Neuronal stem cell (in vitro differentiated cells): ENCODE measurements at regions not wholly inside any gene's neighbourhood (a gene's known extent, or its start where the extent isn't known, plus 50 kb on each side); places are given as distances from the start of the nearest gene placed in this dataset.

Experiments
- DNase-seq: peaks from one replicate; pipeline ENCODE4 v3.0.0-alpha.2; 2013; ENCODE audit warnings: low spot score
- H2AFZ ChIP-seq: one replicate; pipeline ENCODE4 v1.6.1; 2013; ENCODE audit warnings: mild to moderate bottlenecking, low read length, inconsistent platforms
- H2AK5ac ChIP-seq: 2 replicates; pipeline ENCODE4 v1.6.1; 2013; ENCODE audit warnings: low read depth, mild to moderate bottlenecking, inconsistent platforms, low read length, moderate library complexity, mixed read lengths
- H2BK120ac ChIP-seq: 2 replicates; pipeline ENCODE4 v1.6.1; 2013; ENCODE audit warnings: low read depth, mild to moderate bottlenecking, inconsistent platforms, low read length, moderate library complexity, mixed read lengths
- H2BK12ac ChIP-seq: one replicate; pipeline ENCODE4 v1.6.1; 2013; ENCODE audit warnings: low read length, inconsistent platforms
- H2BK15ac ChIP-seq: 2 replicates; pipeline ENCODE4 v1.6.1; 2013; ENCODE audit warnings: mild to moderate bottlenecking, low read length, inconsistent platforms, mixed read lengths
- H2BK5ac ChIP-seq: one replicate; pipeline ENCODE4 v1.6.1; 2013; ENCODE audit warnings: inconsistent platforms, mild to moderate bottlenecking, low read length, moderate library complexity
- H3K14ac ChIP-seq: one replicate; pipeline ENCODE4 v1.6.1; 2013; ENCODE audit warnings: low read length, inconsistent platforms
- H3K18ac ChIP-seq: 2 replicates; pipeline ENCODE4 v1.6.1; 2013; ENCODE audit warnings: low read length, inconsistent platforms
- H3K23ac ChIP-seq: 2 replicates; pipeline ENCODE4 v1.6.1; 2013; ENCODE audit warnings: low read depth, mild to moderate bottlenecking, mixed read lengths, low read length, inconsistent platforms; ENCODE audit not compliant: poor library complexity
- H3K27ac ChIP-seq: replicated peaks from 3 replicates; pipeline ENCODE4 v1.5.1; 2013; ENCODE audit warnings: low read length, inconsistent platforms
- H3K27me3 ChIP-seq, 3 experiments: 2 replicates each; pipeline ENCODE4 v1.6.1; 2013; ENCODE audit warnings: low read length in 3 of 3, mild to moderate bottlenecking in 2 of 3, inconsistent platforms in 1 of 3, low read depth in 1 of 3, mixed read lengths in 1 of 3, moderate library complexity in 1 of 3; ENCODE audit not compliant: control insufficient read depth in 3 of 3, insufficient read depth in 3 of 3
- H3K36me3 ChIP-seq, 2 donors: replicated peaks in 1 of 2; 2 replicates each; pipeline ENCODE4 v1.6.1; 2013; ENCODE audit warnings: low read length in 2 of 2; ENCODE audit not compliant: control insufficient read depth in 2 of 2, insufficient read depth in 2 of 2
- H3K4ac ChIP-seq: 2 replicates; pipeline ENCODE4 v1.6.1; 2013; ENCODE audit warnings: inconsistent platforms, mild to moderate bottlenecking, low read length, moderate library complexity
- H3K4me1 ChIP-seq, 2 donors: 1 replicate in 1 of 2; 2 replicates in 1 of 2; pipeline ENCODE4 v1.6.1; 2013; ENCODE audit warnings: low read length in 2 of 2, low read depth in 1 of 2; ENCODE audit not compliant: control insufficient read depth in 2 of 2, insufficient read depth in 1 of 2
- H3K4me2 ChIP-seq: one replicate; pipeline ENCODE4 v1.6.1; 2013; ENCODE audit warnings: mild to moderate bottlenecking, low read length, inconsistent platforms; ENCODE audit not compliant: insufficient read depth, poor library complexity, severe bottlenecking
- H3K4me3 ChIP-seq, 2 donors: 2 replicates each; pipeline ENCODE4 v1.5.1; 2013; ENCODE audit warnings: low read length in 2 of 2, mild to moderate bottlenecking in 2 of 2, inconsistent platforms in 1 of 2, moderate library complexity in 1 of 2
- H3K79me1 ChIP-seq: one replicate; pipeline ENCODE4 v1.6.1; 2013; ENCODE audit warnings: low read depth, mild to moderate bottlenecking, inconsistent platforms, low read length, moderate library complexity
- H3K9ac ChIP-seq: one replicate; pipeline ENCODE4 v1.6.1; 2013; ENCODE audit warnings: mild to moderate bottlenecking, low read depth, low read length, inconsistent platforms; ENCODE audit not compliant: poor library complexity
- H3K9me3 ChIP-seq, 2 donors: replicated peaks in 1 of 2; 2 replicates each; pipeline versions ENCODE3 to v1.6.1; 2013; ENCODE audit warnings: low read length in 2 of 2, mild to moderate bottlenecking in 2 of 2, inconsistent platforms in 1 of 2, low read depth in 1 of 2, mixed read lengths in 1 of 2, moderate library complexity in 1 of 2; ENCODE audit not compliant: control insufficient read depth in 2 of 2, insufficient read depth in 1 of 2
- H4K8ac ChIP-seq: one replicate; pipeline ENCODE4 v1.6.1; 2013; ENCODE audit warnings: low read depth, mild to moderate bottlenecking, inconsistent platforms, low read length, moderate library complexity
- H4K91ac ChIP-seq: one replicate; pipeline ENCODE4 v1.6.1; 2013; ENCODE audit warnings: low read length, low read depth, mild to moderate bottlenecking, inconsistent platforms; ENCODE audit not compliant: poor library complexity
- WGBS, 2 donors: extraction: QIAGEN DNeasy Blood & Tissue Kit; methylation state at CpG; one replicate each; pipeline ENCODE4 v1.1.7; 2013; ENCODE audit warnings: missing lambda C conversion rate in 2 of 2, mixed read lengths in 1 of 2; ENCODE audit not compliant: insufficient read length in 2 of 2, insufficient replicate concordance in 1 of 2; ENCODE audit errors: extremely low coverage in 2 of 2; 5-methylcytosine and 5-hydroxymethylcytosine counted together

DNA sequence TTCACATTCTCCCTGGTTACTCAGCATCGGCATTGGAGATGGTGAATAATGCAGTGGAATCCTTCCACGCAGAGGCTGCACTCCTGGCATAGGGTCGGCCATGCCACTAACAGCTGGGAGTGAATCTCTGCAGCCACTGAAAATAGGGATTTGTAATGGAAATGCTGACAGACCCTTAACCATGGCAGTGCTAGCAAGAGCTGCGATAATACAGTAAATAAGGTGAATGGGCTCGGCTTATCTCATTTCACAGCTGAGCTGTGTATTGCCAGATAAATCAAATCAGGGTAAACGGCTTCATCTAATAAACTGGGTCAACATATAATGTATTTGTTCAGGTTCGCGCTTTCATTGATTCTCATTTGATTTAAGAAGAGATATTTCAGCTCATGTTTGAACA lies 156.8 kb downstream of the SLC35B3 start:
- Histone ChIP-seq H2BK5ac (no peak overlapping the region), H2BK120ac (no peak overlapping the region), H4K8ac (no peak overlapping the region), H3K9me3 (no peaks in the 10 kb centered on the region), H3K4me3 (no peak overlapping the region), H3K23ac (no peak overlapping the region), H3K36me3 (no peaks in the 10 kb centered on the region), H3K4ac (no peak overlapping the region), H2AFZ (peak overlapping the region; percentile 66), H3K79me1 (no peaks in the 10 kb centered on the region), H3K4me2 (no peak overlapping the region), H3K27me3 (no peaks in the 10 kb centered on the region), H2BK12ac (no peak overlapping the region), H3K27ac (no peak overlapping the region), H2AK5ac (no peak overlapping the region), H3K9ac (no peak overlapping the region), H3K4me1 (peaks cover 0 to 11% of the 10 kb centered on the region in 2 donors), H4K91ac (no peak overlapping the region), H3K14ac (no peak overlapping the region), H2BK15ac (no peak overlapping the region), H3K18ac (no peak overlapping the region)
- no CpG with 5 or more reads among the region's 8 CpGs for WGBS, 2 donors
- DNase-seq, result no peak

DNA sequence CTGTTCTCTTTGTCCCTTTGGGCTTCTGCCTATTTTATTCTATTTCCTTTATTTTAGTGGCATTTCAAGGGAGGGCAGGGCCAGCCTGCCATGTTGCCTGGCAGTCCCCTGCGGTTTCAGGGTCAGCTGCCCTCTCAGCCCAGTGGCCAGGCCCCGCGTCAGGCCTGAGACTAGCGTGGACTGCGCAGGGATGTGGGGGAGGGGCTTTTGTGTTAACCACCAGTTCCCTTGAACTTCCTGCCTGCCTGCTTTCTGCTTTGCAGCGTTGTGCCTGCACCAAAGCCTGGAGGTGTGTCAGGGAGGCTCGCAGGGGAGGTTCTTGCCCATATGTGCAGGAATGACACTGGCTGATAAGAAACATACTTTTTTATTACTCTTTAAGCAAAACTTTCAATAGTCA lies 157.6 kb downstream of the SLC35B3 start:
- H3K14ac ChIP-seq, result no peak overlapping the region
- no peak overlapping the region for H2BK120ac ChIP-seq
- WGBS, 2 donors, result no CpG with 5 or more reads among the region's 7 CpGs
- H3K18ac ChIP-seq, result no peak overlapping the region
- H3K4ac ChIP-seq, result no peak overlapping the region
- H3K9ac ChIP-seq, result no peak overlapping the region
- H2AFZ ChIP-seq, result peak overlapping the region; percentile 66
- DNase-seq, result no peak
- H4K8ac ChIP-seq, result no peak overlapping the region
- no peak overlapping the region for H2BK5ac ChIP-seq
- H4K91ac ChIP-seq, result no peak overlapping the region
- no peak overlapping the region for H2BK15ac ChIP-seq
- no peaks in the 10 kb centered on the region for H3K79me1 ChIP-seq
- no peak overlapping the region for H3K23ac ChIP-seq
- no peaks in the 10 kb centered on the region for H3K27me3 ChIP-seq
- no peak overlapping the region for H3K4me3 ChIP-seq
- H3K36me3 ChIP-seq, result no peaks in the 10 kb centered on the region
- H2BK12ac ChIP-seq, result no peak overlapping the region
- H3K27ac ChIP-seq, result no peak overlapping the region
- no peak overlapping the region for H2AK5ac ChIP-seq
- no peak overlapping the region for H3K4me2 ChIP-seq
- H3K9me3 ChIP-seq, result no peaks in the 10 kb centered on the region
- peaks cover 0 to 11% of the 10 kb centered on the region in 2 donors for H3K4me1 ChIP-seq

DNA sequence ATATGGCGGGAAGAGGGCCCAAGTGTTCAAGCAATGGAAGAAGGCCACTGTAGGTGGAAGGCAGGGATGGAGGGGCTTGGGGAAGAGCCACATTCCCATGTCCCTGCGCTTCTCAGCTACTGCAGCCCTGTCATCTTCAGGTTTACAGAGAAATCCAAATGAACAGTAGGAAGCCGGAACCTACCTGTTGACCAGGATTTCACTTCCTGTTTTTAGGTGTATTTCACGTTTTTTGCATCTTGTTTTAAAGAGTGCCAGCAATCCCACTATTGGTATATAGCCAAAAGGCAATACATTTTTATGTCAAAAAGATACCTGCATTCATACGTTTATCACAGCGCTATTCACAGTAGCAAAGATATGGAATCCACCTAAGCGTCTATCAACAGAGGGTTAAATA lies 159.2 kb downstream of the SLC35B3 start:
- Histone ChIP-seq H4K8ac (no peak overlapping the region), H3K4ac (no peak overlapping the region), H2BK15ac (no peak overlapping the region), H3K18ac (no peak overlapping the region), H2AK5ac (no peak overlapping the region), H2BK120ac (no peak overlapping the region), H2BK12ac (no peak overlapping the region), H3K4me1 (peaks cover 0 to 11% of the 10 kb centered on the region in 2 donors), H3K27ac (no peak overlapping the region), H3K14ac (no peak overlapping the region), H3K23ac (no peak overlapping the region), H3K79me1 (no peaks in the 10 kb centered on the region), H3K9ac (no peak overlapping the region), H2BK5ac (no peak overlapping the region), H3K9me3 (no peaks in the 10 kb centered on the region), H3K36me3 (no peaks in the 10 kb centered on the region), H3K4me2 (no peak overlapping the region), H4K91ac (no peak overlapping the region), H3K4me3 (no peak overlapping the region), H3K27me3 (no peaks in the 10 kb centered on the region), H2AFZ (no peak overlapping the region)
- DNase-seq, result no peak
- WGBS, 2 donors, result no CpG with 5 or more reads among the region's 7 CpGs

DNA sequence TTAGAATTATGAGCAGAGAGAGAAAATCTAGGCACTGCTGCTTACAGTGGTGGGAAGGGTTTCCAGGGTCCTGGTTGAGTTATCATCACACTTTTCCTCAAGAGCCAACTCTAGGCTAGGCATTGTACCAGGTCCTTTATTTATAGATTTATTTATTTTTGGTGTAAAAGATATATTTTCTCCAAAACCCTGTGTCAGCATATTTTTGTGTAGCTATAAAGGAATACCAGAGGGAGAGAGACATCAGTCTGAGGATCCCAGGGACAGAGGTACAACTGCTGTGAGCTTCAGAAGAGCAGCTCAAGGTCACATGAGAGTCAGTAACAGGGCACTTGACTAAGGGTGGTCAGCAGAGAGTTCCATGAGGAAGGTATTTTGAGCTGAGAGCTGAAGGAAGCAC lies 159.7 kb downstream of the SLC35B3 start:
- Histone ChIP-seq H3K79me1 (no peaks in the 10 kb centered on the region), H2BK120ac (no peak overlapping the region), H4K8ac (no peak overlapping the region), H3K14ac (no peak overlapping the region), H3K4me1 (peaks cover 0 to 11% of the 10 kb centered on the region in 2 donors), H2AK5ac (no peak overlapping the region), H2BK15ac (no peak overlapping the region), H3K27ac (no peak overlapping the region), H2BK5ac (no peak overlapping the region), H2AFZ (no peak overlapping the region), H3K23ac (no peak overlapping the region), H3K18ac (no peak overlapping the region), H3K4me2 (no peak overlapping the region), H3K36me3 (no peaks in the 10 kb centered on the region), H3K9ac (no peak overlapping the region), H3K4me3 (no peak overlapping the region), H2BK12ac (no peak overlapping the region), H4K91ac (no peak overlapping the region), H3K4ac (no peak overlapping the region), H3K9me3 (no peaks in the 10 kb centered on the region), H3K27me3 (no peaks in the 10 kb centered on the region)
- DNase-seq, result no peak
